ENCODE measurements at regions not wholly inside any gene's neighbourhood (a gene's known extent, or its start where the extent isn't known, plus 50 kb on each side); places are given as distances from the start of the nearest gene placed in this dataset.

DNA sequence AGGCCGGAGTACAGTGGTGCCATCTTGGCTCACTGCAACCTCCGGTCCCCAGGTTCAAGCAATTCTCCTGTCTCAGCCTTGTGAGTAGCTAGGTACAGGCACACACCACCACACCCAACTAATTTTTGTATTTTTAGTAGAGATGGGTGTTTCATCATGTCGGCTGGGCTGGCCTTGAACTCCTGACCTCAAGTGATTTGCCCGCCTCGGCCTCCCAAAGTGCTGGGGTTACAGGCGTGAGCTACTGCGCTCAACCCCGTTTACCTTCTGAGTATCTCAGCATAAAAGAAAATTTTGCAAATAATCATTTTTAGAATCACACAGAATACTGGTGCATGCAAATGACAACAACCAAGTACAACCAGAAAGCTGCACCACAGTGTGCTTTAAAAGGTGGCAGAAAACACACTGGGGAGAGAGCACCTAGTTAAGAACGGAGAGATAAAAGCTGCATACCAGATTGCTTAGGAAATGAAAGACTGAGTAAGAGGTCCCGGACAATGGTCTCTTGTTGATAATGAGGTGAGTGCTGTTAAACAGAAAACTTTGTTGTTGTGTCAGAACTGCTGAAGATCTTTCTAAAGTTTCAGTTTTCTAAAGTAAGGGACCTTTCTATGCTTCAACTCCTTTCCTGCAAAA, 189.6 kb downstream of the ACTR3 start:
- TF ChIP-seq, protein P1, sequence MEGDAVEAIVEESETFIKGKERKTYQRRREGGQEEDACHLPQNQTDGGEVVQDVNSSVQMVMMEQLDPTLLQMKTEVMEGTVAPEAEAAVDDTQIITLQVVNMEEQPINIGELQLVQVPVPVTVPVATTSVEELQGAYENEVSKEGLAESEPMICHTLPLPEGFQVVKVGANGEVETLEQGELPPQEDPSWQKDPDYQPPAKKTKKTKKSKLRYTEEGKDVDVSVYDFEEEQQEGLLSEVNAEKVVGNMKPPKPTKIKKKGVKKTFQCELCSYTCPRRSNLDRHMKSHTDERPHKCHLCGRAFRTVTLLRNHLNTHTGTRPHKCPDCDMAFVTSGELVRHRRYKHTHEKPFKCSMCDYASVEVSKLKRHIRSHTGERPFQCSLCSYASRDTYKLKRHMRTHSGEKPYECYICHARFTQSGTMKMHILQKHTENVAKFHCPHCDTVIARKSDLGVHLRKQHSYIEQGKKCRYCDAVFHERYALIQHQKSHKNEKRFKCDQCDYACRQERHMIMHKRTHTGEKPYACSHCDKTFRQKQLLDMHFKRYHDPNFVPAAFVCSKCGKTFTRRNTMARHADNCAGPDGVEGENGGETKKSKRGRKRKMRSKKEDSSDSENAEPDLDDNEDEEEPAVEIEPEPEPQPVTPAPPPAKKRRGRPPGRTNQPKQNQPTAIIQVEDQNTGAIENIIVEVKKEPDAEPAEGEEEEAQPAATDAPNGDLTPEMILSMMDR (IDR thresholded peaks at IDR 0.05; ENCODE audit: low read depth, low read length) = no peak
- no peak for TF ChIP-seq EZH2phosphoT487 (IDR thresholded peaks at IDR 0.05; ENCODE audit: low read depth)

Measured in OCI-LY3 (cell line).